ENCODE measurements at regions not wholly inside any gene's neighbourhood (a gene's known extent, or its start where the extent isn't known, plus 50 kb on each side); places are given as distances from the start of the nearest gene placed in this dataset.

DNA sequence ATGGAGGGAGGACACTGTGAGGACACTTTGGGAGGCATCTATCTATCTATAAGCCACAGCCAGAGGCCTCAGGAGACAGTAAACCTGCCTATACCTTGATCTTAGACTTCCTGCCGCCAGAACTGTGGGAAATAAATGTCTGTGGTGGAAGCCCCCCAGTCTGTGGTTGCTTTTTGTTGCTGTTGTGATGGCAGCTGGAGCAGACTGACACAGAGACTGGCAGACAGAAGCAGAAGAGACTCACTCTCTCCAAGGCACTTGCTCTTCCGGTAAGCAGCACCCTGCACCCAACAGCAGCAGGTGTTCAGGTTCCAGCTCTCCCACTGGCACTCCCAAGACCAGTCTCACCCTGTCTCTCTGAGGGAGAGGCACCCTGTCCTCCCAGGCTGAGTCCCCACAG lies 297.6 kb downstream of the TTLL7 start:
- no peak for DNase-seq (ENCODE audit: low spot score)
- Mint-ChIP-seq H3K27me3 (ENCODE audit: low read depth) (peaks cover 2% of the 10 kb centered on the region), H3K4me3 (ENCODE audit: low read depth) (no peak overlapping the region), H3K36me3 (ENCODE audit: low read depth) (no peaks in the 10 kb centered on the region), H3K4me1 (ENCODE audit: low read depth) (peaks cover under 1% of the 10 kb centered on the region), H3K9me3 (peaks cover 3% of the 10 kb centered on the region), H3K27ac (no peak overlapping the region)
- intact Hi-C loops (cut with micrococcal nuclease), result no loop called here

GRCh38 chr1:83698644-83699043 lies 300.3 kb downstream of the TTLL7 start:
- DNase-seq (ENCODE audit: low spot score), result no peak
- H3K4me3 Mint-ChIP-seq (ENCODE audit: low read depth), result no peak overlapping the region
- H3K9me3 Mint-ChIP-seq, result peaks cover 3% of the 10 kb centered on the region
- H3K4me1 Mint-ChIP-seq (ENCODE audit: low read depth), result no peaks in the 10 kb centered on the region
- peaks cover 6% of the 10 kb centered on the region for H3K27me3 Mint-ChIP-seq (ENCODE audit: low read depth)
- intact Hi-C loops (cut with micrococcal nuclease), result no loop called here
- H3K27ac Mint-ChIP-seq, result no peak overlapping the region
- H3K36me3 Mint-ChIP-seq (ENCODE audit: low read depth), result no peaks in the 10 kb centered on the region

DNA sequence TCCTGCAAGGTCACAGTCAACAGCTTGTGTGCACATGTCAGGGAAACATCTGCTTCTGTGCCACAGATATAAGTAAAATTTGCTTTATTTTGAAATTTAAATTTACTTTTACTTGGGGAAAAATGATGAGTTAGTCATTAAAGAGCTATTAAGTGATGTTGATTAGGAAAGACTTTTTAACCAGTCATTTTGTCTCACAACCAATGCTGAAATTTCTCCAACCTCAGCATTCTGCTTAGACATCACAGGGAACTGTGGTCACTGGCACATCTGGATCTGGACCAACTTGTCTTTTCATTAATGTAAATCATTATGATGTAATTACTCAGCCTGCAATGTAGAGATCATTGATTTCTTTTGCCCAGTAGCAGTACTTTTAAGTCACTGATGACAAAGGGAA lies 301.0 kb downstream of the TTLL7 start:
- Mint-ChIP-seq H3K36me3 (ENCODE audit: low read depth) (no peaks in the 10 kb centered on the region), H3K4me3 (ENCODE audit: low read depth) (no peak overlapping the region), H3K27me3 (ENCODE audit: low read depth) (peaks cover 7% of the 10 kb centered on the region), H3K9me3 (peaks cover 3% of the 10 kb centered on the region), H3K27ac (no peak overlapping the region), H3K4me1 (ENCODE audit: low read depth) (peaks cover 2% of the 10 kb centered on the region)
- no peak for DNase-seq (ENCODE audit: low spot score)
- intact Hi-C loops (cut with micrococcal nuclease), result no loop called here

GRCh38 chr1:83697220-83697619 lies 301.7 kb downstream of the TTLL7 start:
- H3K9me3 Mint-ChIP-seq, result peaks cover 3% of the 10 kb centered on the region
- DNase-seq (ENCODE audit: low spot score), result no peak
- H3K27me3 Mint-ChIP-seq (ENCODE audit: low read depth), result peaks cover 12% of the 10 kb centered on the region
- H3K4me1 Mint-ChIP-seq (ENCODE audit: low read depth), result peaks cover 5% of the 10 kb centered on the region
- H3K4me3 Mint-ChIP-seq (ENCODE audit: low read depth), result no peak overlapping the region
- H3K27ac Mint-ChIP-seq, result no peak overlapping the region
- H3K36me3 Mint-ChIP-seq (ENCODE audit: low read depth), result no peaks in the 10 kb centered on the region
- intact Hi-C loops (cut with micrococcal nuclease), result no loop called here

DNA sequence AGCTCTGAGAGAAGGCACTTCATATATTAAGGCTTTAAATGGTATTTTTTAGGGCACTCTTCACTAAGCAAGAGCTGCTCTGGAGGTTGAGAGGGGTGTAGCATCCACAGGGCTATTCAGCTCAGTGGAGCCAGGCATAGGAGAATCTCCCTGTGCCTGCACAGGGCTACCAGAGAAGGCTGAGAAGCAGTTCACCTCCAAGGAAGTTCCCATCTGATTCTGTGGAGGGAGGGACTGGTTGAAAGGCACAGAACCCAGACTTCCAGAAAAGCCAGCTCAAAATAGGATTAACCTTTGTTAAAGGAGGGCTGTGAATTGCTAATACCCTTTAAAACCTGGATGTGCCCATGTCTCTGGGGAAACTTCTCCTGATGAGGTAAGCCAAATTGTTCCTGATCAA lies 304.5 kb downstream of the TTLL7 start:
- no peak overlapping the region for H3K4me3 Mint-ChIP-seq (ENCODE audit: low read depth)
- H3K4me1 Mint-ChIP-seq (ENCODE audit: low read depth), result peaks cover 5% of the 10 kb centered on the region
- intact Hi-C loops (cut with micrococcal nuclease), result no loop called here
- peaks cover 16% of the 10 kb centered on the region for H3K27me3 Mint-ChIP-seq (ENCODE audit: low read depth)
- no peak for DNase-seq (ENCODE audit: low spot score)
- no peak overlapping the region for H3K27ac Mint-ChIP-seq
- H3K9me3 Mint-ChIP-seq, result peaks cover 10% of the 10 kb centered on the region
- no peaks in the 10 kb centered on the region for H3K36me3 Mint-ChIP-seq (ENCODE audit: low read depth)

- H3K36me3 Mint-ChIP-seq (ENCODE audit: low read depth), result no peaks in the 10 kb centered on the region
- H3K4me1 Mint-ChIP-seq (ENCODE audit: low read depth), result peaks cover 5% of the 10 kb centered on the region
- DNase-seq (ENCODE audit: low spot score), result no peak
- no peak overlapping the region for H3K27ac Mint-ChIP-seq
- intact Hi-C loops (cut with micrococcal nuclease), result no loop called here
- no peak overlapping the region for H3K4me3 Mint-ChIP-seq (ENCODE audit: low read depth)
- peaks cover 16% of the 10 kb centered on the region for H3K27me3 Mint-ChIP-seq (ENCODE audit: low read depth)
- peaks cover 12% of the 10 kb centered on the region for H3K9me3 Mint-ChIP-seq
Measured at GRCh38 chr1:83693427-83694126, 305.4 kb downstream of the TTLL7 start.

- intact Hi-C loops (cut with micrococcal nuclease), result no loop called here
- peaks cover 12% of the 10 kb centered on the region for H3K9me3 Mint-ChIP-seq
Measured at GRCh38 chr1:83692524-83693381, 306.2 kb downstream of the TTLL7 start.

GRCh38 chr1:83691953-83692500 lies 306.9 kb downstream of the TTLL7 start:
- Mint-ChIP-seq H3K27ac (no peak overlapping the region), H3K27me3 (ENCODE audit: low read depth) (peaks cover 13% of the 10 kb centered on the region), H3K9me3 (peaks cover 12% of the 10 kb centered on the region), H3K36me3 (ENCODE audit: low read depth) (no peaks in the 10 kb centered on the region), H3K4me1 (ENCODE audit: low read depth) (peaks cover 5% of the 10 kb centered on the region), H3K4me3 (ENCODE audit: low read depth) (no peak overlapping the region)
- intact Hi-C loops (cut with micrococcal nuclease), result no loop called here
- no peak for DNase-seq (ENCODE audit: low spot score)

More at GRCh38 chr1:83692524-83693381, 306.2 kb downstream of the TTLL7 start:
- peak overlapping the region; percentile 70 for H3K4me3 Mint-ChIP-seq (ENCODE audit: low read depth)
- H3K27ac Mint-ChIP-seq, result no peak overlapping the region
- DNase-seq (ENCODE audit: low spot score), result no peak
- peaks cover 16% of the 10 kb centered on the region for H3K27me3 Mint-ChIP-seq (ENCODE audit: low read depth)
- no peaks in the 10 kb centered on the region for H3K36me3 Mint-ChIP-seq (ENCODE audit: low read depth)
- H3K4me1 Mint-ChIP-seq (ENCODE audit: low read depth), result peaks cover 5% of the 10 kb centered on the region

- H3K4me1 Mint-ChIP-seq (ENCODE audit: low read depth), result peaks cover 5% of the 10 kb centered on the region
- H3K27ac Mint-ChIP-seq, result no peak overlapping the region
Measured at GRCh38 chr1:83689921-83690868, 308.7 kb downstream of the TTLL7 start.

DNA sequence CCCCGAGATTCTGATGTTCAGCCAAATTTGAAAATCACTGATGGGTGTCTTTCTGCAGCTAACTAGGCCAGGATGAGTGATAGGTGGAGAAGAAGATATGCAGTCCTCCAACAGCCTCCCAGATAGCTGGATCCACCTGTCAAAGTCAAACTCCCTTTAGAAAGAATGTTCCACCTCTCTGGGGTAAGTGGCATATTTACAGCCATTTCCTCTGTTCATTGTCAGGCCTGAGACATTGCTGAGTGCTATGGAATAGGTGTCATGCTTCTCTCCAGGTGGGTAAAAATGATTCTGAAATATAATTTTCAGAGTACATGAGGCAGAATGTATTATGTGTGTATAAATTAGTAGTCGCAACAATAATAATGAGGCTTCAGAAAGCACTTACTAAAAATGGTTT lies 316.8 kb downstream of the TTLL7 start:
- no peak for DNase-seq (ENCODE audit: low spot score)
- Mint-ChIP-seq H3K36me3 (ENCODE audit: low read depth) (no peaks in the 10 kb centered on the region), H3K27me3 (ENCODE audit: low read depth) (no peaks in the 10 kb centered on the region), H3K27ac (no peak overlapping the region), H3K4me1 (ENCODE audit: low read depth) (no peaks in the 10 kb centered on the region), H3K4me3 (ENCODE audit: low read depth) (no peak overlapping the region), H3K9me3 (no peaks in the 10 kb centered on the region)
- intact Hi-C loops (cut with micrococcal nuclease), result no loop called here

More at GRCh38 chr1:83689921-83690868, 308.7 kb downstream of the TTLL7 start:
- no peaks in the 10 kb centered on the region for H3K36me3 Mint-ChIP-seq (ENCODE audit: low read depth)
- intact Hi-C loops (cut with micrococcal nuclease), result no loop called here
- H3K27me3 Mint-ChIP-seq (ENCODE audit: low read depth), result peaks cover 13% of the 10 kb centered on the region
- DNase-seq (ENCODE audit: low spot score), result no peak
- no peak overlapping the region for H3K4me3 Mint-ChIP-seq (ENCODE audit: low read depth)
- peaks cover 12% of the 10 kb centered on the region for H3K9me3 Mint-ChIP-seq

DNA sequence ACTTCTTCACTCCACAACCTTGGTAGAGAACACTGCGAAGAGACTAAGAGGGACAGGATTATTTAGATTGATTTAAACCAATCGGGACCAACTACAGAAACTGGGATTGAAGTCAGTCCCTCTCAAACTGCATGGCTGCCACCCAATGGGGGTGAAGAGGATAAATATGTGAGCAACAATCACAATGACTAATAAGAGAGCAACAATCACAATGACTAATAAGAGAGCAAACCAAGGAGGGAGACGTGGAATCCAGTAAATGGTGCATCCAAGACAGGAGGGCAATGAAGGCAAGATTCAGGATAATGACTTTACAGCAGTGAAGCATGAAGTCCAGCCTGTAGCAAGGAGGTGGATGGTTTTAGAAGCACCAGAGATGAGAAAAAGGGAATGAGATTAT lies 322.8 kb downstream of the TTLL7 start:
- H3K36me3 Mint-ChIP-seq (ENCODE audit: low read depth), result no peaks in the 10 kb centered on the region
- no peak overlapping the region for H3K4me3 Mint-ChIP-seq (ENCODE audit: low read depth)
- H3K27ac Mint-ChIP-seq, result no peak overlapping the region
- H3K9me3 Mint-ChIP-seq, result no peaks in the 10 kb centered on the region
- no peak for DNase-seq (ENCODE audit: low spot score)
- peaks cover 5% of the 10 kb centered on the region for H3K4me1 Mint-ChIP-seq (ENCODE audit: low read depth)
- intact Hi-C loops (cut with micrococcal nuclease), result no loop called here
- H3K27me3 Mint-ChIP-seq (ENCODE audit: low read depth), result peaks cover 1% of the 10 kb centered on the region

DNA sequence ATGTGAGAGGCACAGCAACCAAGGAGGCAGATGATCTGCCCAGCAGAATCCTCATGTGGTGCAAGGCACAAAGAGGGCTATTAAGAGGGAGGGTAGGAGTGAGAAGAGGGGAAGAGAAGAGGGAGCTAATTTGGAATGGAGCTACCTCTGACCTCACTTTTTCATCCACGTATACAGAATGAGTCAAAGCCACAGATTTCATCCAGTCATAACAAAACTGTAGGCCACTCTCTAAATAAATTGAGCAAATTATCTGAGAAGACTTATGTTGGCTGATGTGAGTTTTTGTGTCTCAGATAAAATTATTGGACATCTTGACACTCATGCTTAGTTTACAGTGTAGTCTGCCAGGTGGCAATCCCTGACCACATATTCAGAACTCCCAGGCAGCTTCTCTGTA lies 325.6 kb downstream of the TTLL7 start:
- H3K27ac Mint-ChIP-seq, result no peak overlapping the region
- peaks cover 1% of the 10 kb centered on the region for H3K27me3 Mint-ChIP-seq (ENCODE audit: low read depth)
- peaks cover 5% of the 10 kb centered on the region for H3K4me1 Mint-ChIP-seq (ENCODE audit: low read depth)
- no peak for DNase-seq (ENCODE audit: low spot score)
- intact Hi-C loops (cut with micrococcal nuclease), result no loop called here
- H3K9me3 Mint-ChIP-seq, result no peaks in the 10 kb centered on the region
- H3K4me3 Mint-ChIP-seq (ENCODE audit: low read depth), result no peak overlapping the region
- no peaks in the 10 kb centered on the region for H3K36me3 Mint-ChIP-seq (ENCODE audit: low read depth)

Data from activated T-helper 2 cell treated with anti-CD3 and anti-CD28 coated beads, Interferon-gamma antibody, Interleukin-2, Interleukin-4, amounts not matched to agents 10 μg/mL and 5 μg/mL and 100 μg/mL, durations not matched to agents 14 hours and 24 hours and 36 hours (primary cell).